Endothelial cell of umbilical vein (primary cell): ENCODE measurements at regions not wholly inside any gene's neighbourhood (a gene's known extent, or its start where the extent isn't known, plus 50 kb on each side); places are given as distances from the start of the nearest gene placed in this dataset.

Experiments
- BruUV-seq: library from RNA; stranded (reverse); fragments of 400-500 nt; replicated peaks from 2 replicates; lab custom pipeline; 2021; lab: Mats Ljungman, UMichigan
- CTCF ChIA-PET: fragments of 300-600, 350-600 bp; sonication (Branson Sonifier 250); formaldehyde crosslinking; loops from one replicate; lab custom pipeline; 2021; ENCODE audit warnings: antibody characterized with exemption, inconsistent platforms; lab: Charles Lee
- POLR2A ChIA-PET: fragments of 300-600, 350-600 bp; sonication (Branson Sonifier 250); formaldehyde crosslinking; loops from one replicate; lab custom pipeline; 2021; ENCODE audit warnings: antibody characterized with exemption, inconsistent platforms; lab: Charles Lee
- DNase-seq: peaks from one replicate; pipeline ENCODE4 v3.0.0-alpha.2; 2011; ENCODE audit warnings: low read depth, low spot score
- FAIRE-seq: peaks from 2 replicates; lab custom pipeline; 2011; peaks lifted over from hg19 to GRCh38; lab: Jason Lieb, UNC
- H2AFZ ChIP-seq: 2 replicates; pipeline ENCODE4 v1.6.0; 2012; ENCODE audit warnings: low read depth, low read length, control low read depth, inconsistent platforms
- H3K27ac ChIP-seq: 2 replicates; pipeline ENCODE4 v1.5.1; 2011; ENCODE audit warnings: low read depth, mild to moderate bottlenecking, control low read depth, low read length, moderate library complexity; ENCODE audit not compliant: insufficient read depth
- H3K27me3 ChIP-seq, 2 experiments: 2 replicates each; pipeline versions ENCODE4 v1.6.0 to v1.6.1; 2011; ENCODE audit warnings: low read length in 2 of 2, mixed read lengths in 1 of 2; ENCODE audit not compliant: control insufficient read depth in 2 of 2, insufficient read depth in 2 of 2
- H3K36me3 ChIP-seq, 2 experiments: 2 replicates in 1 of 2; 3 replicates in 1 of 2; pipeline ENCODE4 v1.5.1; 2011; ENCODE audit warnings: low read length in 2 of 2, mild to moderate bottlenecking in 1 of 2, moderate library complexity in 1 of 2; ENCODE audit not compliant: control insufficient read depth in 2 of 2, insufficient read depth in 2 of 2; ENCODE audit errors: extremely low read depth in 1 of 2
- H3K4me1 ChIP-seq: 3 replicates; pipeline ENCODE4 v1.5.1; 2011; ENCODE audit warnings: mild to moderate bottlenecking, low read length; ENCODE audit not compliant: control insufficient read depth, insufficient read depth; ENCODE audit errors: extremely low read depth
- H3K4me2 ChIP-seq: 2 replicates; pipeline ENCODE4 v1.6.1; 2011; ENCODE audit warnings: low read length, control low read depth, mixed read lengths; ENCODE audit not compliant: insufficient read depth
- H3K4me3 ChIP-seq, 3 experiments: fragments of 200-600 bp in 1 of 3; sonication (generic), shearing (Covaris generic) in 1 of 3; replicated peaks in 1 of 3; 2 replicates each; pipeline ENCODE4 v1.5.1; 2011 to 2016; ENCODE audit warnings: control low read depth in 3 of 3, low read length in 3 of 3, mild to moderate bottlenecking in 2 of 3, inconsistent platforms in 1 of 3, low read depth in 1 of 3, moderate library complexity in 1 of 3; ENCODE audit not compliant: insufficient read depth in 1 of 3
- H3K79me2 ChIP-seq: 2 replicates; pipeline ENCODE4 v1.6.0; 2012; ENCODE audit warnings: low read length, inconsistent platforms; ENCODE audit not compliant: control insufficient read depth, insufficient read depth
- H3K9ac ChIP-seq: replicated peaks from 2 replicates; pipeline ENCODE3; 2011; ENCODE audit warnings: low read length, control low read depth; ENCODE audit not compliant: insufficient read depth; ENCODE audit errors: extremely low read depth
- H3K9me1 ChIP-seq: replicated peaks from 3 replicates; pipeline ENCODE4 v1.6.0; 2011; ENCODE audit warnings: mild to moderate bottlenecking, low read length; ENCODE audit not compliant: control insufficient read depth, insufficient read depth; ENCODE audit errors: extremely low read depth
- H3K9me3 ChIP-seq: replicated peaks from 2 replicates; pipeline ENCODE4 v1.5.1; 2012; ENCODE audit warnings: low read length, inconsistent platforms; ENCODE audit not compliant: control insufficient read depth, insufficient read depth
- H4K20me1 ChIP-seq: replicated peaks from 2 replicates; pipeline ENCODE3; 2011; ENCODE audit warnings: mild to moderate bottlenecking, low read length; ENCODE audit not compliant: control insufficient read depth, insufficient read depth; ENCODE audit errors: extremely low read depth
- EZH2 ChIP-seq: IDR thresholded peaks from 2 replicates; pipeline ENCODE4 v1.6.1; 2012; ENCODE audit warnings: borderline replicate concordance, low read depth, mild to moderate bottlenecking, moderate library complexity, low read length, inconsistent platforms; ENCODE audit not compliant: severe bottlenecking
- FOS ChIP-seq: IDR thresholded peaks from 2 replicates; pipeline ENCODE4 v1.6.1; 2011; ENCODE audit warnings: mild to moderate bottlenecking, low read length, moderate library complexity, borderline replicate concordance; ENCODE audit not compliant: insufficient read depth
- GATA2 ChIP-seq: IDR thresholded peaks from 2 replicates; pipeline ENCODE4 v1.7.0; 2011; ENCODE audit warnings: low read depth, mild to moderate bottlenecking, moderate library complexity, mixed read lengths, low read length; ENCODE audit not compliant: insufficient read length, insufficient read depth
- JUN ChIP-seq: IDR thresholded peaks from 2 replicates; pipeline ENCODE4 v1.6.1; 2011; ENCODE audit warnings: borderline replicate concordance, low read depth; ENCODE audit not compliant: insufficient read length, insufficient read depth
- MAX ChIP-seq: IDR thresholded peaks from 2 replicates; pipeline ENCODE4 v1.6.1; 2011; ENCODE audit not compliant: insufficient read depth, insufficient read length
- MYC ChIP-seq: IDR thresholded peaks from one replicate; pipeline ENCODE4 v1.6.1; 2011; ENCODE audit warnings: mild to moderate bottlenecking, low read depth, low read length
- POLR2A ChIP-seq: IDR thresholded peaks from 2 replicates; pipeline ENCODE4 v1.6.1; 2012; ENCODE audit warnings: low read depth, mild to moderate bottlenecking, control low read depth, low read length
- POLR2AphosphoS5 ChIP-seq: IDR thresholded peaks from 2 replicates; pipeline ENCODE4 v1.6.1; 2012; ENCODE audit warnings: low read depth, mild to moderate bottlenecking, control low read depth, low read length, moderate library complexity; ENCODE audit not compliant: insufficient read depth
- dilution Hi-C: fragments of 300-500 bp; cut with MboI; formaldehyde crosslinking; loops from one replicate; pipeline ENCODE4 v1.15.0; 2019; ENCODE audit warnings: low sequenced_read_pairs; ENCODE audit not compliant: extremely low pct_ligation_motif_present
- intact Hi-C: fragments of 100-400 bp; cut with micrococcal nuclease; formaldehyde crosslinking; loops from one replicate; pipeline ENCODE4 v1.10.0; 2022
- TF ChIP-seq, protein P1 (sequence below), 2 donors: IDR thresholded peaks; 1 replicate in 1 of 2; 2 replicates in 1 of 2; pipeline ENCODE4 v1.5.1; 2011; ENCODE audit warnings: low read length in 2 of 2, mild to moderate bottlenecking in 2 of 2, moderate library complexity in 2 of 2, control low read depth in 1 of 2, inconsistent platforms in 1 of 2, low read depth in 1 of 2; ENCODE audit not compliant: insufficient read depth in 1 of 2; ENCODE audit errors: extremely low read depth in 1 of 2

DNA sequence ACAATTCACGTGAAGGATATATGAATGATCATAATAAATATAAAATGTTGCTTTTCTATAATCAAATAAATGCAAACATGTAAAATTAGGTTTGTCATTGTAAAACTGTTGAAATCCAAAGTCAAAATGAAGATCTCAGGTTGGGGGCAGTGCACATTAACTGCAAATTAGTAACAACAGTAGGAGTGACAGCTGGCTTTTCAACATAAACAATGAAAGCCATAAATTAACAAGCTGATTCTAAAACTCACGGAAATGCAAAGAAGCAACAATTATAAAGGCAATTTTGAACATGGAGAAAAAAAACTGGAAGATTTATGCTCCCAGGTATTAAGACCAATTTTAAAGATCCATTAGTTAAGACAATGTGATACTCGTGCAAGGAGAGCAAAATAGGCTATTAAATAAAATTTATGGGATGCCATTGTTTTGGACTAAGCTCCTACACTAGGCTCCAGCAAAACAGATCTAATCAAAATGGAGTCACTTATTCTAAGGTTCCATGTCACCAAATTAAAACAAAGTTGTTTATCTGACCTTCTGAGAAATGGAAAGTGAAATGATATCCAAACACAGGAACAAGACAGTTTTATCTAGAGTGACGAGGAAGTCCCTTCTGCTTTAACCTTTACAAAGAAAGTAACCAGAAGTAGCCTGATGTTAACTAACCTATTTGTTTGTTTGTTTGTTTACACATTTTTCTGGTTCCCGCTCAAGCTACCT is 770.8 kb downstream of the EPHA7 start:
- Histone ChIP-seq H3K9ac (no peak overlapping the region), H3K4me3 (no peak overlapping the region), H2AFZ (no peak overlapping the region), H3K27me3 (no peaks in the 10 kb centered on the region), H3K79me2 (no peaks in the 10 kb centered on the region), H3K36me3 (no peaks in the 10 kb centered on the region), H3K9me1 (no peaks in the 10 kb centered on the region), H3K27ac (no peak overlapping the region), H4K20me1 (no peaks in the 10 kb centered on the region), H3K4me1 (no peaks in the 10 kb centered on the region), H3K9me3 (no peaks in the 10 kb centered on the region), H3K4me2 (no peak overlapping the region)
- POLR2A ChIA-PET: no interaction called here
- BruUV-seq: no TSS peak
- FAIRE-seq: no peak
- no peak for DNase-seq
- CTCF ChIA-PET: interaction anchor here (0.8 kb wide), 1 partner anchor 9 kb away, joined by 3 read pairs; no protein-coding TSS in a partner anchor
- dilution Hi-C loops: no loop called here
- intact Hi-C loops: loop anchor here (10.0 kb wide), 1 partner anchor 294 kb away; no protein-coding TSS in a partner anchor
- TF ChIP-seq MYC (no peak), FOS (no peak), POLR2A (no peak), JUN (no peak), EZH2 (no peak), POLR2AphosphoS5 (no peak), GATA2 (no peak), MAX (no peak)
- TF ChIP-seq, protein P1, sequence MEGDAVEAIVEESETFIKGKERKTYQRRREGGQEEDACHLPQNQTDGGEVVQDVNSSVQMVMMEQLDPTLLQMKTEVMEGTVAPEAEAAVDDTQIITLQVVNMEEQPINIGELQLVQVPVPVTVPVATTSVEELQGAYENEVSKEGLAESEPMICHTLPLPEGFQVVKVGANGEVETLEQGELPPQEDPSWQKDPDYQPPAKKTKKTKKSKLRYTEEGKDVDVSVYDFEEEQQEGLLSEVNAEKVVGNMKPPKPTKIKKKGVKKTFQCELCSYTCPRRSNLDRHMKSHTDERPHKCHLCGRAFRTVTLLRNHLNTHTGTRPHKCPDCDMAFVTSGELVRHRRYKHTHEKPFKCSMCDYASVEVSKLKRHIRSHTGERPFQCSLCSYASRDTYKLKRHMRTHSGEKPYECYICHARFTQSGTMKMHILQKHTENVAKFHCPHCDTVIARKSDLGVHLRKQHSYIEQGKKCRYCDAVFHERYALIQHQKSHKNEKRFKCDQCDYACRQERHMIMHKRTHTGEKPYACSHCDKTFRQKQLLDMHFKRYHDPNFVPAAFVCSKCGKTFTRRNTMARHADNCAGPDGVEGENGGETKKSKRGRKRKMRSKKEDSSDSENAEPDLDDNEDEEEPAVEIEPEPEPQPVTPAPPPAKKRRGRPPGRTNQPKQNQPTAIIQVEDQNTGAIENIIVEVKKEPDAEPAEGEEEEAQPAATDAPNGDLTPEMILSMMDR (IDR thresholded peaks at IDR 0.05; ENCODE audit: extremely low read depth in 1 of 2, insufficient read depth in 1 of 2, low read depth in 1 of 2, low read length in 2 of 2): no peak
